Chondrocyte (in vitro differentiated cells): ENCODE measurements at regions not wholly inside any gene's neighbourhood (a gene's known extent, or its start where the extent isn't known, plus 50 kb on each side); places are given as distances from the start of the nearest gene placed in this dataset.

Source experiments
- DNase-seq: peaks from one replicate; pipeline ENCODE4 v3.0.0; 2021; ENCODE audit warnings: mixed read lengths, low spot score
- H3K27ac Mint-ChIP-seq: one replicate; pipeline ENCODE4 v1.8.0; 2021; ENCODE audit warnings: mild to moderate bottlenecking, moderate library complexity, mixed read lengths; ENCODE audit not compliant: unreplicated experiment
- H3K27me3 Mint-ChIP-seq: 2 replicates; pipeline ENCODE4 v1.8.0; 2021; ENCODE audit warnings: low read depth, mixed read lengths
- H3K36me3 Mint-ChIP-seq: 2 replicates; pipeline ENCODE4 v1.8.0; 2021; ENCODE audit warnings: low read depth, mixed read lengths
- H3K4me1 Mint-ChIP-seq: 2 replicates; pipeline ENCODE4 v1.8.0; 2021; ENCODE audit warnings: low read depth, mild to moderate bottlenecking, mixed read lengths
- H3K4me3 Mint-ChIP-seq: one replicate; pipeline ENCODE4 v1.8.0; 2021; ENCODE audit warnings: mild to moderate bottlenecking, moderate library complexity, mixed read lengths; ENCODE audit not compliant: unreplicated experiment
- H3K9me3 Mint-ChIP-seq: 2 replicates; pipeline ENCODE4 v1.8.0; 2021; ENCODE audit warnings: low read depth, mixed read lengths
- CTCF ChIP-seq: fragments of 200-600 bp; sonication (generic); IDR thresholded peaks from 2 replicates; pipeline ENCODE4 v1.5.0; 2021; ENCODE audit warnings: antibody characterized with exemption, mild to moderate bottlenecking, moderate library complexity

- no peak overlapping the region for H3K4me3 Mint-ChIP-seq
- TF ChIP-seq CTCF, result no peak
- peaks cover 9% of the 10 kb centered on the region for H3K27me3 Mint-ChIP-seq
- no peaks in the 10 kb centered on the region for H3K4me1 Mint-ChIP-seq
- peak; percentile 43 for DNase-seq
- H3K27ac Mint-ChIP-seq, result no peak overlapping the region
- H3K9me3 Mint-ChIP-seq, result no peaks in the 10 kb centered on the region
- no peaks in the 10 kb centered on the region for H3K36me3 Mint-ChIP-seq
These were observed 873.8 kb downstream of the BRD1 start for GRCh38 chr22:48953830-48954229.

- Mint-ChIP-seq H3K36me3 (no peaks in the 10 kb centered on the region), H3K4me3 (no peak overlapping the region), H3K27me3 (peaks cover 9% of the 10 kb centered on the region), H3K27ac (no peak overlapping the region), H3K9me3 (no peaks in the 10 kb centered on the region), H3K4me1 (no peaks in the 10 kb centered on the region)
- TF ChIP-seq CTCF, result no peak
- peak; percentile 14 for DNase-seq
These were observed 874.5 kb downstream of the BRD1 start for GRCh38 chr22:48953103-48953720.

GRCh38 chr22:48952256-48953102, 875.2 kb downstream of the BRD1 start:
- DNase-seq, result peak; percentile 88
- Mint-ChIP-seq H3K9me3 (no peaks in the 10 kb centered on the region), H3K4me1 (no peaks in the 10 kb centered on the region), H3K27me3 (peaks cover 9% of the 10 kb centered on the region), H3K27ac (no peak overlapping the region), H3K36me3 (no peaks in the 10 kb centered on the region), H3K4me3 (no peak overlapping the region)
- TF ChIP-seq CTCF, result no peak

GRCh38 chr22:48951836-48952235, 875.8 kb downstream of the BRD1 start:
- H3K36me3 Mint-ChIP-seq, result no peaks in the 10 kb centered on the region
- peaks cover 9% of the 10 kb centered on the region for H3K27me3 Mint-ChIP-seq
- no peaks in the 10 kb centered on the region for H3K9me3 Mint-ChIP-seq
- H3K27ac Mint-ChIP-seq, result no peak overlapping the region
- H3K4me3 Mint-ChIP-seq, result no peak overlapping the region
- no peak for TF ChIP-seq CTCF
- peak; percentile 59 for DNase-seq
- no peaks in the 10 kb centered on the region for H3K4me1 Mint-ChIP-seq

GRCh38 chr22:48950151-48950915, 877.3 kb downstream of the BRD1 start:
- DNase-seq, result peak; percentile 88
- peaks cover 9% of the 10 kb centered on the region for H3K27me3 Mint-ChIP-seq
- H3K4me3 Mint-ChIP-seq, result no peak overlapping the region
- H3K9me3 Mint-ChIP-seq, result no peaks in the 10 kb centered on the region
- TF ChIP-seq CTCF, result no peak
- H3K27ac Mint-ChIP-seq, result no peak overlapping the region
- no peaks in the 10 kb centered on the region for H3K4me1 Mint-ChIP-seq
- no peaks in the 10 kb centered on the region for H3K36me3 Mint-ChIP-seq
